ENCODE measurements at regions not wholly inside any gene's neighbourhood (a gene's known extent, or its start where the extent isn't known, plus 50 kb on each side); places are given as distances from the start of the nearest gene placed in this dataset.
"Not testable (repeated sequence)": the region's sequence is repeated elsewhere in the genome, so short reads cannot be mapped to it uniquely, and the experiment has no call there.

DNA sequence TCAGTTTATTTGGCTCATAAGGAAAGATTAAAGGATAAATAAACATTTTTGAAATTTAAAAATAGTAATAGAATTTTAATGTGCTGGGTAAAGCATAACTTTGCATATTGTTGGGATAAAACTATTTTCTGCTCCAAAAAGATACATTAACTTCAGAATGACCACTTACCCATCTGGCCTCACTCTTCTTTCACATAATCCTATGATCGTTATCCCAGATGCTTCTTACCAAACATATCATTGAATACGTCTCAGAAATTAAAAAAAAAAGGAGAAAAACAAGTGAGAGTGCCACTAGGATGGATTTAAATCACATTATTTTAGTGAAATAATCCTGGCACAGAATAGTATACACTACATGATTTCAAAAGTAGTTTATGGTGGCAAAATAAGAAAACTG, 677.5 kb upstream of the ZWINT start:
- no peak overlapping the region for H3K4me3 ChIP-seq (IDR thresholded peaks at IDR 0.05; ENCODE audit: insufficient read depth, low read depth, low read length)
- no peaks in the 10 kb centered on the region for H3K27me3 ChIP-seq (ENCODE audit: insufficient read depth, low read depth)
- H3K4me2 ChIP-seq = no peak overlapping the region
- H2AFZ ChIP-seq (ENCODE audit: low read depth) = no peak overlapping the region
- no peak overlapping the region for H3K27ac ChIP-seq
- no peak overlapping the region for H3K9ac ChIP-seq
- H4K20me1 ChIP-seq (ENCODE audit: insufficient read depth) = no peaks in the 10 kb centered on the region
- no peaks in the 10 kb centered on the region for H3K36me3 ChIP-seq (ENCODE audit: insufficient read depth)
- TF ChIP-seq, protein P1, sequence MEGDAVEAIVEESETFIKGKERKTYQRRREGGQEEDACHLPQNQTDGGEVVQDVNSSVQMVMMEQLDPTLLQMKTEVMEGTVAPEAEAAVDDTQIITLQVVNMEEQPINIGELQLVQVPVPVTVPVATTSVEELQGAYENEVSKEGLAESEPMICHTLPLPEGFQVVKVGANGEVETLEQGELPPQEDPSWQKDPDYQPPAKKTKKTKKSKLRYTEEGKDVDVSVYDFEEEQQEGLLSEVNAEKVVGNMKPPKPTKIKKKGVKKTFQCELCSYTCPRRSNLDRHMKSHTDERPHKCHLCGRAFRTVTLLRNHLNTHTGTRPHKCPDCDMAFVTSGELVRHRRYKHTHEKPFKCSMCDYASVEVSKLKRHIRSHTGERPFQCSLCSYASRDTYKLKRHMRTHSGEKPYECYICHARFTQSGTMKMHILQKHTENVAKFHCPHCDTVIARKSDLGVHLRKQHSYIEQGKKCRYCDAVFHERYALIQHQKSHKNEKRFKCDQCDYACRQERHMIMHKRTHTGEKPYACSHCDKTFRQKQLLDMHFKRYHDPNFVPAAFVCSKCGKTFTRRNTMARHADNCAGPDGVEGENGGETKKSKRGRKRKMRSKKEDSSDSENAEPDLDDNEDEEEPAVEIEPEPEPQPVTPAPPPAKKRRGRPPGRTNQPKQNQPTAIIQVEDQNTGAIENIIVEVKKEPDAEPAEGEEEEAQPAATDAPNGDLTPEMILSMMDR (conservative IDR thresholded peaks at IDR 0.05; ENCODE audit: low read depth, low read length) = no peak
- no peaks in the 10 kb centered on the region for H3K79me2 ChIP-seq (ENCODE audit: insufficient read depth, low read depth)
- H3K4me1 ChIP-seq (ENCODE audit: low read depth, poor library complexity, severe bottlenecking) = no peaks in the 10 kb centered on the region

DNA sequence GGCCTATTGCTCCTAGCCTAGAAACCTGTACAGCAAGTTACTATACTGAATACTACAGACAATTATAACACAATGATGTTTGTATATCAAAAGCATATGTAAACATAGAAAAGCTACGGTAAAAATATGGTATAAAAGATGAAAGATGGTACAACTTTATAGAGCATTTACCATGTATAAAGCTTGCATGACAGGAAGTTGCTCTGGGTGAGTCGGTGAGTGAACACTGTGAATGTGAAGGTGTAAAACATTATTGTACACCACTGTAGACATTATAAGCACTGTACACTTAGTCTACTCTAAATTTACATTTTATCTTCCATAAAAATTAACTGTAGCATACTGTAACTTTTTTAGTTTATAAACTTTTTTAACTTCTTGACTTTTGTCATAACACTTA, 674.3 kb upstream of the ZWINT start:
- Histone ChIP-seq H2AFZ (ENCODE audit: low read depth) (no peak overlapping the region), H3K79me2 (ENCODE audit: insufficient read depth, low read depth) (no peaks in the 10 kb centered on the region), H3K36me3 (ENCODE audit: insufficient read depth) (no peaks in the 10 kb centered on the region), H3K27me3 (ENCODE audit: insufficient read depth, low read depth) (no peaks in the 10 kb centered on the region), H3K4me1 (ENCODE audit: low read depth, poor library complexity, severe bottlenecking) (no peaks in the 10 kb centered on the region), H3K27ac (no peak overlapping the region), H3K4me3 (IDR thresholded peaks at IDR 0.05; ENCODE audit: insufficient read depth, low read depth, low read length) (no peak overlapping the region), H3K4me2 (no peak overlapping the region), H4K20me1 (ENCODE audit: insufficient read depth) (no peaks in the 10 kb centered on the region), H3K9ac (no peak overlapping the region)
- TF ChIP-seq, protein P1 (conservative IDR thresholded peaks at IDR 0.05; ENCODE audit: low read depth, low read length) = no peak

DNA sequence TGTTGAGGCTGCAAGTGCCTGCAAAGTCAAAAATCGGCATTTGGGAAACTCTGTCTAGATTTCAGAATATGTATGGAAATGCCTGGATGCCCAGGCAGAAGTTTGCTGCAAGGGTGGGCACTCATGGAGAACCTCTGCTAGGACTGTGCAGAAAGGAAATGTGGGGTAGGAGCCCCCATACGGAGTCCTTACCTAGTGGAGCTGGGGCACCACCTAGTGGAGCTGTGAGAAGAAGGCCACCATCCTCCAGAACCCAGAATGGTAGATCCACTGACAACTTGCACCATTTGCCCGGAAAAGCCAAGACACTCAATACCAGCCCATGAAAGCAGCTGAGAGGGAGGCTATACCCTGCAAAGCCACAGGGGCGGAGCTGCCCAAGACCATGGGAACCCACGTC, 671.2 kb upstream of the ZWINT start:
- not testable (repeated sequence) for H4K20me1 ChIP-seq (ENCODE audit: insufficient read depth); H3K4me3 ChIP-seq (IDR thresholded peaks at IDR 0.05; ENCODE audit: insufficient read depth, low read depth, low read length); H3K79me2 ChIP-seq (ENCODE audit: insufficient read depth, low read depth); H3K36me3 ChIP-seq (ENCODE audit: insufficient read depth); H3K27ac ChIP-seq; H2AFZ ChIP-seq (ENCODE audit: low read depth); H3K9ac ChIP-seq; H3K27me3 ChIP-seq (ENCODE audit: insufficient read depth, low read depth); H3K4me2 ChIP-seq; H3K4me1 ChIP-seq (ENCODE audit: low read depth, poor library complexity, severe bottlenecking)

DNA sequence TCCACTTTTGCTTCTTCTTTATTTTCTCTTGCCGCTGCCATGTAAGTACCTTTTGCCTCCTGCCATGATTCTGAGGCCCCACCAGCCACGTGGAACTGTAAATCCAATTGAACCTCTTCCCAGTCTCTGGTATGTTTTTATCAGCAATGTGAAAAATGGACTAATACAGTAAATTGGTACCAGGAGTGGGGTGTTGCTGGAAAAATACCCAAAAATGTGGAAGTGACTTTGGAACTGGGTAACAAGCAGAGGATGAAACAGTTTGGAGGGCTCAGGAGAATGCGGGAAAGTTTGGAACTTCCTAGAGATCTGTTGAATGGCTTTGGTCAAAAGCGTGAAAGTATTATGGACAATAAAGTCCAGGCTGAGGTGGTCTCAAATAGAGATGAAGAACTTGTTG, 670.3 kb upstream of the ZWINT start:
- Histone ChIP-seq H3K4me3 (IDR thresholded peaks at IDR 0.05; ENCODE audit: insufficient read depth, low read depth, low read length) (no peak overlapping the region), H3K4me2 (no peak overlapping the region), H3K4me1 (ENCODE audit: low read depth, poor library complexity, severe bottlenecking) (no peaks in the 10 kb centered on the region), H3K79me2 (ENCODE audit: insufficient read depth, low read depth) (no peaks in the 10 kb centered on the region), H4K20me1 (ENCODE audit: insufficient read depth) (no peaks in the 10 kb centered on the region), H3K36me3 (ENCODE audit: insufficient read depth) (no peaks in the 10 kb centered on the region), H3K9ac (no peak overlapping the region), H3K27ac (no peak overlapping the region), H3K27me3 (ENCODE audit: insufficient read depth, low read depth) (no peaks in the 10 kb centered on the region), H2AFZ (ENCODE audit: low read depth) (no peak overlapping the region)
- TF ChIP-seq, protein P1 (conservative IDR thresholded peaks at IDR 0.05; ENCODE audit: low read depth, low read length) = no peak

DNA sequence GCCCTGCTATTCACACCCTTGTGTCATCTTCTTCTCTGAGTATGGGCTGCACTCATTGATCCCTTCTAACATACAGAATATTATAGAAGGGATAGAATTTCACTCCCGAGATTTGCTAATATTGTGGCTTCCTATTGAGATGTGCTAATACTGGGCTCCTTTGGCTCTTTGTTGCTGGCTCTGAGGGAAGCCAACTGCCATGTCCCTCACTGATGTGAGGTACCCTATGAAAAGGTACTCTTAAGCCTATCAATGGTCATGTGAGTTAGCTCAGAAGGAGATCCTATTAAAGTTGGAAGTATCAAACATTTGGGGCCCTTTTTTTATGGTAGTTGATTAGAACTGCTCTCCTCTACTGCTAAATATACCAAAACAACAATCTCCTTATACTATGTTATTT, 665.2 kb upstream of the ZWINT start:
- TF ChIP-seq, protein P1 (conservative IDR thresholded peaks at IDR 0.05; ENCODE audit: low read depth, low read length) = no peak
- Histone ChIP-seq H3K4me1 (ENCODE audit: low read depth, poor library complexity, severe bottlenecking) (no peaks in the 10 kb centered on the region), H3K27ac (no peak overlapping the region), H3K27me3 (ENCODE audit: insufficient read depth, low read depth) (no peaks in the 10 kb centered on the region), H2AFZ (ENCODE audit: low read depth) (no peak overlapping the region), H3K4me3 (IDR thresholded peaks at IDR 0.05; ENCODE audit: insufficient read depth, low read depth, low read length) (no peak overlapping the region), H4K20me1 (ENCODE audit: insufficient read depth) (no peaks in the 10 kb centered on the region), H3K36me3 (ENCODE audit: insufficient read depth) (no peaks in the 10 kb centered on the region), H3K9ac (no peak overlapping the region), H3K4me2 (no peak overlapping the region), H3K79me2 (ENCODE audit: insufficient read depth, low read depth) (no peaks in the 10 kb centered on the region)

All from KMS-11 (cell line).